Stimulated activated naive CD8-positive, alpha-beta T cell treated with anti-CD3 and anti-CD28 coated beads, Interleukin-15, Interleukin-2, amounts not matched to agents 100 ng/mL and 50 ng/mL, for 24 hours (primary cell): ENCODE measurements at regions not wholly inside any gene's neighbourhood (a gene's known extent, or its start where the extent isn't known, plus 50 kb on each side); places are given as distances from the start of the nearest gene placed in this dataset.
A peak's percentile ranks its signal among the peaks of the same experiment; 100 is the strongest.
"Not testable (repeated sequence)": the region's sequence is repeated elsewhere in the genome, so short reads cannot be mapped to it uniquely, and the experiment has no call there.

Source experiments
- H3K27ac Mint-ChIP-seq: one replicate; pipeline ENCODE4 v1.8.0; 2021; ENCODE audit warnings: mild to moderate bottlenecking, mixed read lengths
- H3K27me3 Mint-ChIP-seq: one replicate; pipeline ENCODE4 v1.8.0; 2021; ENCODE audit warnings: mixed read lengths
- H3K36me3 Mint-ChIP-seq: one replicate; pipeline ENCODE4 v1.8.0; 2021; ENCODE audit warnings: low read depth, mixed read lengths
- H3K4me1 Mint-ChIP-seq: one replicate; pipeline ENCODE4 v1.8.0; 2021; ENCODE audit warnings: low read depth, mixed read lengths
- H3K4me3 Mint-ChIP-seq: one replicate; pipeline ENCODE4 v1.8.0; 2021; ENCODE audit warnings: mild to moderate bottlenecking, mixed read lengths
- H3K9me3 Mint-ChIP-seq: one replicate; pipeline ENCODE4 v1.8.0; 2021; ENCODE audit warnings: mixed read lengths

- Mint-ChIP-seq H3K9me3 (no peaks in the 10 kb centered on the region), H3K4me1 (peaks cover 14% of the 10 kb centered on the region), H3K36me3 (no peaks in the 10 kb centered on the region), H3K27ac (peak overlapping the region; percentile 89), H3K4me3 (peak overlapping the region; percentile 84), H3K27me3 (no peaks in the 10 kb centered on the region)
These were observed 450.5 kb upstream of the OR4E1 start for GRCh38 chr14:22124073-22124613.

GRCh38 chr14:22122829-22123560 lies 449.4 kb upstream of the OR4E1 start:
- no peaks in the 10 kb centered on the region for H3K9me3 Mint-ChIP-seq
- no peaks in the 10 kb centered on the region for H3K27me3 Mint-ChIP-seq
- H3K4me3 Mint-ChIP-seq: peak overlapping the region; percentile 84
- no peaks in the 10 kb centered on the region for H3K36me3 Mint-ChIP-seq
- H3K4me1 Mint-ChIP-seq: peaks cover 14% of the 10 kb centered on the region
- H3K27ac Mint-ChIP-seq: peak overlapping the region; percentile 89

GRCh38 chr14:22122227-22122818 lies 448.7 kb upstream of the OR4E1 start:
- Mint-ChIP-seq H3K9me3 (no peaks in the 10 kb centered on the region), H3K27me3 (no peaks in the 10 kb centered on the region), H3K36me3 (no peaks in the 10 kb centered on the region), H3K27ac (peak overlapping the region; percentile 89), H3K4me1 (peaks cover 14% of the 10 kb centered on the region), H3K4me3 (peak overlapping the region; percentile 84)

- no peak overlapping the region for H3K27ac Mint-ChIP-seq
- peak overlapping the region; percentile 43 for H3K4me3 Mint-ChIP-seq
- no peaks in the 10 kb centered on the region for H3K36me3 Mint-ChIP-seq
These were observed 445.4 kb upstream of the OR4E1 start for GRCh38 chr14:22118899-22119477.

GRCh38 chr14:22113401-22113800 lies 439.8 kb upstream of the OR4E1 start:
- no peaks in the 10 kb centered on the region for H3K36me3 Mint-ChIP-seq
- peak overlapping the region; percentile 49 for H3K4me3 Mint-ChIP-seq
- peaks cover 4% of the 10 kb centered on the region for H3K27me3 Mint-ChIP-seq
- H3K4me1 Mint-ChIP-seq: peaks cover 8% of the 10 kb centered on the region
- H3K9me3 Mint-ChIP-seq: no peaks in the 10 kb centered on the region
- peak overlapping the region; percentile 51 for H3K27ac Mint-ChIP-seq

More at GRCh38 chr14:22118899-22119477, 445.4 kb upstream of the OR4E1 start:
- H3K4me1 Mint-ChIP-seq: peaks cover 18% of the 10 kb centered on the region
- no peaks in the 10 kb centered on the region for H3K27me3 Mint-ChIP-seq
- no peaks in the 10 kb centered on the region for H3K9me3 Mint-ChIP-seq

GRCh38 chr14:22112004-22112403 lies 438.4 kb upstream of the OR4E1 start:
- H3K4me3 Mint-ChIP-seq: peak overlapping the region; percentile 68

GRCh38 chr14:22107753-22108152 lies 434.1 kb upstream of the OR4E1 start:
- Mint-ChIP-seq H3K4me1 (peaks cover 11% of the 10 kb centered on the region), H3K27ac (peak overlapping the region; percentile 31), H3K4me3 (no peak overlapping the region), H3K27me3 (peaks cover 4% of the 10 kb centered on the region), H3K36me3 (no peaks in the 10 kb centered on the region), H3K9me3 (no peaks in the 10 kb centered on the region)

More at GRCh38 chr14:22112004-22112403, 438.4 kb upstream of the OR4E1 start:
- no peaks in the 10 kb centered on the region for H3K9me3 Mint-ChIP-seq
- H3K36me3 Mint-ChIP-seq: no peaks in the 10 kb centered on the region
- peaks cover 4% of the 10 kb centered on the region for H3K27me3 Mint-ChIP-seq
- peaks cover 10% of the 10 kb centered on the region for H3K4me1 Mint-ChIP-seq
- peak overlapping the region; percentile 77 for H3K27ac Mint-ChIP-seq

- Mint-ChIP-seq H3K36me3 (no peaks in the 10 kb centered on the region), H3K4me3 (no peak overlapping the region), H3K27me3 (no peaks in the 10 kb centered on the region), H3K27ac (peak overlapping the region; percentile 31), H3K4me1 (peaks cover 11% of the 10 kb centered on the region), H3K9me3 (no peaks in the 10 kb centered on the region)
These were observed 433.4 kb upstream of the OR4E1 start for GRCh38 chr14:22106700-22107697.

GRCh38 chr14:22105624-22106006 lies 432.0 kb upstream of the OR4E1 start:
- Mint-ChIP-seq H3K9me3 (no peaks in the 10 kb centered on the region), H3K36me3 (no peaks in the 10 kb centered on the region), H3K27ac (peak overlapping the region; percentile 36), H3K27me3 (no peaks in the 10 kb centered on the region), H3K4me3 (peak overlapping the region; percentile 68), H3K4me1 (peaks cover 11% of the 10 kb centered on the region)

- peak overlapping the region; percentile 68 for H3K4me3 Mint-ChIP-seq
- peak overlapping the region; percentile 36 for H3K27ac Mint-ChIP-seq
- H3K36me3 Mint-ChIP-seq: no peaks in the 10 kb centered on the region
- no peaks in the 10 kb centered on the region for H3K9me3 Mint-ChIP-seq
- no peaks in the 10 kb centered on the region for H3K27me3 Mint-ChIP-seq
- H3K4me1 Mint-ChIP-seq: peaks cover 13% of the 10 kb centered on the region
These were observed 431.5 kb upstream of the OR4E1 start for GRCh38 chr14:22105006-22105623.

GRCh38 chr14:22100764-22101120 lies 427.1 kb upstream of the OR4E1 start:
- H3K4me3 Mint-ChIP-seq, H3K9me3 Mint-ChIP-seq, H3K27ac Mint-ChIP-seq, H3K36me3 Mint-ChIP-seq, H3K27me3 Mint-ChIP-seq: not testable (repeated sequence)
- peaks cover 50% of the 10 kb centered on the region for H3K4me1 Mint-ChIP-seq

GRCh38 chr14:22099942-22100763 lies 426.5 kb upstream of the OR4E1 start:
- Mint-ChIP-seq H3K27ac (no peak overlapping the region), H3K4me3 (no peak overlapping the region), H3K27me3 (no peaks in the 10 kb centered on the region), H3K36me3 (no peaks in the 10 kb centered on the region), H3K9me3 (no peaks in the 10 kb centered on the region), H3K4me1 (peaks cover 54% of the 10 kb centered on the region)

GRCh38 chr14:22098435-22098834 lies 424.8 kb upstream of the OR4E1 start:
- H3K4me1 Mint-ChIP-seq: peaks cover 50% of the 10 kb centered on the region
- no peaks in the 10 kb centered on the region for H3K27me3 Mint-ChIP-seq
- H3K4me3 Mint-ChIP-seq: no peak overlapping the region
- H3K36me3 Mint-ChIP-seq: no peaks in the 10 kb centered on the region
- H3K27ac Mint-ChIP-seq: peak overlapping the region; percentile 55
- H3K9me3 Mint-ChIP-seq: no peaks in the 10 kb centered on the region
